ENCODE measurements at regions not wholly inside any gene's neighbourhood (a gene's known extent, or its start where the extent isn't known, plus 50 kb on each side); places are given as distances from the start of the nearest gene placed in this dataset.
"Not testable (repeated sequence)": the region's sequence is repeated elsewhere in the genome, so short reads cannot be mapped to it uniquely, and the experiment has no call there.

GRCh38 chr12:108423486-108423885 lies 84.4 kb upstream of the CMKLR1 start:
- DNase-seq: no peak

DNA sequence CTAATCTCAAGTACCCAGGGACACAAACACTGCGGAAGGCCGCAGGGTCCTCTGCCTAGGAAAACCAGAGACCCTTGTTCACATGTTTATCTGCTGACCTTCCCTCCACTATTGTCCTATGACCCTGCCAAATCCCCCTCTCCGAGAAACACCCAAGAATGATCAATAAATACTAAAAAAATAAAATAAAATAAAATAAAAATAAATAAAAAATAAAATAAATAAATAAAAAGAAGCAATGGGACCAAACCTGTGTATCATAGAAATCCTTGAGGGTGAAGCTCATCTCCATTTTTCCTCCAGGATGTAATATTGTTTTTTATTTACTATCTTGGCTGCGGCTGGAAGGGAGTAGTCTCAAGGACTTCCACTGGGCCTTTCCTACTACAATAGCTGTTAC lies 82.0 kb upstream of the CMKLR1 start:
- not testable (repeated sequence) for DNase-seq

GRCh38 chr12:108420421-108420820 lies 81.3 kb upstream of the CMKLR1 start:
- DNase-seq: not testable (repeated sequence)

DNA sequence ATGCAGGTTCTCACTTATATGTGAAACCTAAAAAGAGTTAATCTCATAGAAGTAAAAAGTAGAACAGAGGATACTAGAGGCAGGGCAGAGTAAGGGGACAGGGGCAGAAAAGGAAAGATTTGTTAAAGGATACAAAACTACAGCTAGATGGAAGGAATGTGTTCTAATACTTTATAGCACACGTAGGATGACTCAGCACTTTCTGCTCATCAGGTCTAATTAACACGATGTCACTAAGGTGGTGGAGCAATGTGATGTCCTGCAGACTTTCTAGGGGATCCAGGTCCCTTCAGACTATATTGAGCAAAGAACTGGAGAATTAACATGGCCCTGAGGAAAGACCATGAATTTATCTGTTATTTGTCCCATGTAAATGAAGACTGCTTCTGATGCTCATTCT lies 80.8 kb upstream of the CMKLR1 start:
- no peak for DNase-seq

DNA sequence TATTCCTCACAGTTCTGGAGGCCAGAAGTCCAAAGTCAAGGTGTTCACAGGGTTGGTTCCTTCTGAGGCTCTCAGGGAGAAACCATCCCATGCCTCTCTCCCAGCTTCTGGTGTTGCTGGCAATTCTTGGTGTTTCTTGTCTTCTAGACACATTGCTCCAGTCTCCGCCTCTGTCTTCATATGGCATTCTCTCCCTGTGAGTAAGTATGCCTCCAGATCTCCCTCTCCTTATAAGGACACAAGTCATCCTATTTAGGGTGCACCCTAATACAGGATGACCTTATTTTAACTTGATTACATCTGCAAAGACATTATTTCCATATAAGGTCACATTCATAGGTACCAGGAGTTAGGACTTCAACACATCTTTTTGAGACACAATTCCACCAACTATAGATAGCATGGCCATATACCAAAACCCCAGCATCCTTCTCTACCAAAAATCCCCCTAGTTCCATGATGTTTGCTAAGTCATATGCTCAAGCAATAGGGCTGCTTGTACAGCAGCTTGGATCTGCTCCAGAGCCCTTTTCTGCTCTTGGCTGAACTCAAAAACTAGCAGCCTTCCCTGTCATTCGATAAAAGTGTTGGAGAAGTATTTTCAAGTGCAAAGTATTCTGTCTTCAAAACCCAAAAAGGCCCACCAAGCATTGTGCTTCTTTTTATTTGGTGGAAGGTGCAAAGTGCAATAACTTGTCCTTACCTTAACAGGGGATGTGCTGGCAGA lies 79.2 kb upstream of the CMKLR1 start:
- no peak for DNase-seq

GRCh38 chr12:108414021-108414420 lies 74.9 kb upstream of the CMKLR1 start:
- no peak for DNase-seq

DNA sequence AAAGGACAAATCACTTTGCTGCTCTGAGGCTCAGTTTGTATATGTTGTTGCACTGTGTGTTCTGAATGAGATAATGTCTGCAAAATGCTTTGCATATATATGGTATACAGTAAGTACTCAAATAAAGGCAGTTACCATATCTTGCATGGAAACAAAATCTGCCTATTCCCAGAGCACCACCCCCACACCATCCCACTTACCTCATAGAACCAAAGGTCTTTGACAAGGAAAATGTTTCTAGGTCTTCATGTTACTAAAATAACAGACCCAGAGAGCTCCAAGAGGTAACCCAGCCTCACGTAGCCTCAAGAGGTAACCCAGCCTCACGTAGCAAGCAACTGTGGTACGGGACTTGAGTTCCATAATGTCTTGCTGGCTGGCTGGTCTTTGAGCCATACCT lies 71.6 kb upstream of the CMKLR1 start:
- no peak for DNase-seq

- no peak for DNase-seq
Measured at GRCh38 chr12:108409481-108409880, 70.4 kb upstream of the CMKLR1 start.

GRCh38 chr12:108403952-108404351 lies 64.8 kb upstream of the CMKLR1 start:
- DNase-seq: no peak

DNA sequence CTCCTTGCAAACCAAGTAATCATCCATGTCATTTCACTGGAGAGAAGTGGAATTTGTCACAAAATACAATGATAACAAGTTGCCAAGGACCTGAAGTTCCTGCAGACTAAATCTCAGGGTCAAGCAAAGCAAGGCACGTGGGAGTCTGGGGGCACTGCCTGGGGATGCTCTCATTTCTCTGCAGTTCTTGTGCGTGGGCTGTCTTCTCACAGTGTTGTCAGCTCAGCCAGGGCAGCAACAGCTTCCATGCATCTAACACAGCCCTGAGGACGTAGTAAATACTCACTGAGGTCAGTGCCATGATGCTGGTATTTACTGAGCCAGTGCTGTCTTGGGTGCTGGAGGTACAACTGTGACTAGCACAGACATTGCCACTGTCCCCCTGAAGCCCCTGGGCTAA lies 62.9 kb upstream of the CMKLR1 start:
- no peak for DNase-seq

GRCh38 chr12:108400900-108401480 lies 61.9 kb upstream of the CMKLR1 start:
- no peak for DNase-seq

DNA sequence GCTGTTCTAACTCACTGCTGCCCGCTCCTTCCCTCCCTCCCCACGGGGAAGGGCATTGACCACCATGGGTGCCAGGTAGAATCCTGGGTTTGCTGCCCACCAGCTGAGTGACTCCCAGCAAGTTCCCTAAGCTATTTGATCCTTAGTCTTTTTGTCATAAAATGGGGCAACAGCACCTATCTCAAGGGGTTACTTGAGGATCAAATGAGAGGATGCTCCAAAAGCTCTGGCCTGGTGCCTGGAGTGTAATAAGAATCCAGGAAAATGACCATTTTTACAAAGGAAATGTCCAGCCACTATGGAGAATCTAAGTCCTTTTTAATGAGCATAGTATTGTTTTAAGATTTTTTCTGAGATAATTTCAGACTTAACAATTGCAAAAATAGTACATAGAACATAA lies 61.4 kb upstream of the CMKLR1 start:
- no peak for DNase-seq

DNA sequence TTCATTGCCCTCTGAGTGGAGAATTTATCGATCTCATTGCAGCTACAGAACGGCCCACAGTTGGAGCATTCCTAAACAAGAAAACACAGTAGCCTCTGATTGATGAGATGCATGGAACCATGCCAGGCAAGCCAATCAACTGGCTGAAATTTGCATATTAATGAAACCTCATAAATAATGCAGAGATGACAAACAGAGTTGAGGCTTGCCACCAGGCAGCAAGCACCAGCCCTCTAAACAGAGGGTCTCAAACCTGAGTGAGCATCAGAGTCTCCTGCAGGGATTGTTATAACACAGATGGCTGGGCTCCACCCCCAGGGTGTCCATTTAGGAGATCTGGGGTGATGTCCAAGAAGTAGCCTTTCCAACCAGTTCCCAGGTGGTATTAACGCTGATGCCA lies 60.9 kb upstream of the CMKLR1 start:
- no peak for DNase-seq

GRCh38 chr12:108399514-108399913 lies 60.4 kb upstream of the CMKLR1 start:
- no peak for DNase-seq

DNA sequence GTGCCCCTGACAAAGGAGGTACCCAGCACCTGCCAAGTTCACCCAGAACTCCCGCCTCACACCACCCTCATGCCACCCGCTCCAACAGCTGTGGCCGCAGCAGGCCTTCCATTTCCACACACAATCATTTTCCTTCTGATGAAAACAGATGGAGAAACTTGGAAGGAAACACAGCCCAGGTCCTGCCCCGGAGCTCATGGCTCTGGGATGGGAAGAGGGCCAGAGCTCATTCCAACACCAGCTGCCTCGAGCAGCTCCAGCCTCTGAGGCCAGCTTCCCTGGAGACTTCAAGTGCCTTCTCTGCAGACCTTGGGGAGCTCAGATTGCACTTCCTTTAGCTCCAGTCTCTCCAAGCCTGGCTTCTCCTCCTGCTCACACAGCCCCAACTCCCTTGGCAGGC lies 55.1 kb upstream of the CMKLR1 start:
- no peak for DNase-seq

- DNase-seq: no peak
Measured at GRCh38 chr12:108392284-108392683, 53.2 kb upstream of the CMKLR1 start.

- no peak for DNase-seq
Measured at GRCh38 chr12:108390495-108391203, 51.5 kb upstream of the CMKLR1 start.

- no peak for DNase-seq
Measured at GRCh38 chr12:108389544-108389943, 50.4 kb upstream of the CMKLR1 start.
